HG03469 (cell line): ENCODE measurements at regions not wholly inside any gene's neighbourhood (a gene's known extent, or its start where the extent isn't known, plus 50 kb on each side); places are given as distances from the start of the nearest gene placed in this dataset.

Experiments
- ATAC-seq: cut with Tn5 transposase; IDR thresholded peaks from one replicate; pipeline ENCODE4 v1.9.1; 2021; ENCODE audit warnings: mild to moderate bottlenecking, moderate library complexity, moderate number of reproducible peaks; ENCODE audit not compliant: unreplicated experiment

DNA sequence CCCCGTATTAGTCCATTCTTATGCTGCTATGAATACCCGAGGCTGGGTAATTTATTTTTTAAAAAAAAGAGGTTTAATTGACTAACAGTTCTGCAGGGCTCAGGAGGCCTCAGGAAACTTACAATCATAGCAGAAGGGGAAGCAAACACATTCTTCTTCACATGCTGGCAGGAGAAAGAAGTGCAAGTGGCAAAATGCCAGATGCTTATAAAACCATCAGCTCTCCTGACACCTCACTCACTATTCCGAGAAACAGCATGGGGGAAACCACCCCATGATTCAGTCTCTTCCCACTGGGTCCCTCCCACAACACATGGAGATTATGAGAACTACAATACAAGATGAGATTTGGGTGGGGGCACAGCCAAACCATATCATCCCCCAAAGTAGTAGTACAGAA lies 2148.5 kb upstream of the PIK3C3 start:
- no peak for ATAC-seq

DNA sequence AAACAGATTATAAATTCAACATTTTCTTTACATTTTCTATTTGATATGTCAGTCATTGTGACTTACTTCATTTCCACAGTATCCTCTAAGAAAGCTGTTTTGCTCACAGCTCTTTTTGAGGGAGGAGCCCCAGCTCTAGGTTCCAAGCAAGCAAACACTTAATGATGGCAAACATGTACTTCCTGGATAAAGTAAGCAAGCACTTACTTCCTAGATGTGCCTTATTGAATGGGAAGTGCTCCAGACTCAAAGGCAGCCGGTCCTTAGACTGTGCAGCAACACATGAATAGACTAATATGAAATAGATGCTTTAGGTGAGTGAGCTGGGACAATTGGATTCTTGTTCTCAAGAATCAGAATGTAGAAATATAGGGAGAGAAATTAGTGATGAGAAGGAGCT lies 2149.8 kb upstream of the PIK3C3 start:
- no peak for ATAC-seq

DNA sequence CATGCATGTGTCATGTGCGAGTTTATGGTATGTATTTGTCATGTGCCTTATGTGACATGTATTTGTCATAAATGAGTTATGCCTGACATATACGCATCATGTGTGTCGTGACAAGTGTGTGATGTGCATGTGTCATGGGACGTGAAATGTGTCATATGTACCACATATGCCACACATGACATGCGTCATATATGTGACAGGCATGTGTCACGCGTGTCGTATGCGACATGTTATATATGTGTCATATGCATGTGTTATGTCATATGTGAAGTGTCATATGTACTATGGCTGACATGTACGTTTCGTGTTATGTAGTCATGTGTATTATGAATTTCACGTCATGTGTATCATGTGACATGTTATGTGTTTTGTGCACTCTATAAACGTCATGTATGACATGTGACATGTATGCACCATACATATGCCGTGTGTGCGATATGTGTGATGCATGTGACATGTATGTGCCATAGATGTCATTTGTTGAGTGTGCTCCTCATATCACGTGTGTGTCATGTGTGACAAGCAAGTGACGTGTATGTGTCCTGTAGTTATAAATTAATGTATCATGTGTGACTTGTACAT lies 2152.3 kb upstream of the PIK3C3 start:
- ATAC-seq, result no peak

DNA sequence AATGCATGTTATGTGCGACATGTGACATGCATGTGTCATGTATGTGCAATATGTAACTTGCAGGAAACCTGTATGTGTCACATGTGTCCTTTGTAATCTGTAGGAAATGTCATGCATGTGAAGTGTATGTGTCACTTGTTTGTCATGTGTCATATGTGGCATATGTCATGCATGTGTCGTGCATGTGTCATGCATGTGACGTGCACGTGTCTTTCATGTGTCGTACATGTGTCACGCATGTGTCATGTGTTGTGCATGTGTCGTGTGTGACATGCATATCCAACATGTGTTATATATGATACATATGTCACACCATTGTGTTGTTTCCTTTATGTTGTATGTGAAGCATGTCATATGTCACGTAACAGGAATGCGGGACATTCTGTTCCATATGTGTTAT lies 2153.2 kb upstream of the PIK3C3 start:
- no peak for ATAC-seq

DNA sequence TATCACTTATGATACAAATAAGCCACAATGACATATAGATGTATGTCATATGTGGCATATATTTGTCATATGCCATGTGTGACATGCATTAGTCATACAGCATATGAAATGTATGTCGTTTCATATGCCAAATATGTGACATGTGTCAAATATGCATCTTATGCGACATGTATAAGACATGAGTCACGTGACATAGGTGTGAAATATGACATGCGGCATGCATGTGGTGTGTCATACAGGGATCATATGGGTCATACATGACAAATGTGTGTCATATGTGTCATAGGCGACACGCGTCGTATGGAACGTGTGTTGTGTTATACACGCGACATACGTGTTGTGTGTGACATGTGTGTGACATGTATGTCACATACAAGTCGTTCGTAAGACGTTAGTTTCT lies 2154.0 kb upstream of the PIK3C3 start:
- no peak for ATAC-seq

DNA sequence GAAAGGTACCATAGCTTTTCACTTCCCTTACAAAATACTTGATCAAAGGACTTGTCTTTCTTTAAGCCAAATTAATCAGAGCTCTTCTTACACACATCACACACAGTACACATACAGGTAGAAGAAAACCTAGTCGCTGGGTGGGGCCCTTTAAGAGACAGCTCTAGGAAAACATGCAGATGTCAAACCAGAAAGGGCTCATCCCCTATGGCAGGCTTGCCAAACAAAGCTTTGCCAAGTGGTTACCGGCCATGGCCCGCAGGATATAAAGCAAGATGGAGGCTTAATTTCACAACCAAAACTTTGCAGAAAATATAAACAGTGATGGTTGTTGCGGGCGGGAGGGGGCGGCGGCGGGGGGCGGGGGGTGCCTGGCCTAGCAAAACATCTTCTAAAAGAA lies 2156.0 kb upstream of the PIK3C3 start:
- ATAC-seq, result no peak

DNA sequence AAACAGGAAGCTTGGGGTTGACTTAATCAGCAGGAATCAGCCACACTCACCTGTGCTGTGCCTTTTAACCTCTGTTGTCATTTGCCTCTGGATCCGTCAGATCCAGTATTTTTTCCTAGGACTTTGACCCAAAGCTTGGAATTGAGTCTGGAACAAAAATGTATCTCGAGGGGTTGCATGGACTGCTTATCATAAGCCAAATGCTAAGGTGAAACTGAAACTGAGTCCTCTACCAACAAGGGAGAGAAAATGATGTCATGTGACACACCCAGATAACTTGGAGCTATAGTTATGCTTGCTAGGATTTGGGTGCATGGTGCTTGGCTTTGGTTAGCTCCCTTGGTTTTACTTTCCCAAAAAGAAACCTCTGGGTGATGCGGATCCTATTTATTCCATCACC lies 2158.6 kb upstream of the PIK3C3 start:
- ATAC-seq, result no peak

DNA sequence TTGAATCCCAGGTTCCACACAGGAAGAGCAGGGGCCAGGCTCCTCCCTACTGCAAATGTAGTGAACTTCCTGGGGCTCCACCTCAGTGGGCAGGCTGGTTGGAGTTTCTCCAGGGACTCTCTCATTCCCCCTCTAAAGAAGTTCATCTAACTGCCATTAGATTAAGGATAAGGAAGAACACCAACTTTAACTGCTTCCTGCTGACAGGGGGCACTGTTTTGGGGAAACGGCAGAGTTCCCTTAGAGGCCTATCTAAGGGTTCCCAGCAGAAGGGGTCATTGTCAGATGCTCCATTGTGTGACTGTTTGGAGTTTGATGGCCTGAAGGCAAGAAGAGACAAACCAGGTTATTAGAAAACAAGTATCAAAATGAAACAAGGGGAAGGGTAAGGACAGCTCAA lies 2159.7 kb upstream of the PIK3C3 start:
- ATAC-seq, result no peak

DNA sequence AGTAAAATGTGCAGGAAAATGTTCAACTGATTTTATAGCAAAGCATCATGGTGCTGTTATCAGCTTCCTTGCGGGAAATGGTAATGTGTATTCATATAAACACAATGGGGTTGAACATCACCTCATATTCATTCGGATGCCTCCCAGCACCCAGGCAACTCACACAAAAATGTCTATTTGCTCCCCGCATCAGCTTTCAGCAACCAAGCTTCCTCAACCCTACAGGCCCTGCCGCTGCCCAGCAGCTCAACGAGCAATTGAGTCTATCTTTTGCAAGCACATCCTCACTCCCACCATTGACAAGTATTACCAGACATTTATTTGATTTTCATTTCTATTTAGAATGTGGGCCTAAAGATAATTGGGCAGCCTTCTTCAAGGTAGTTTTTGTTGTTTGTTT lies 2161.4 kb upstream of the PIK3C3 start:
- no peak for ATAC-seq

DNA sequence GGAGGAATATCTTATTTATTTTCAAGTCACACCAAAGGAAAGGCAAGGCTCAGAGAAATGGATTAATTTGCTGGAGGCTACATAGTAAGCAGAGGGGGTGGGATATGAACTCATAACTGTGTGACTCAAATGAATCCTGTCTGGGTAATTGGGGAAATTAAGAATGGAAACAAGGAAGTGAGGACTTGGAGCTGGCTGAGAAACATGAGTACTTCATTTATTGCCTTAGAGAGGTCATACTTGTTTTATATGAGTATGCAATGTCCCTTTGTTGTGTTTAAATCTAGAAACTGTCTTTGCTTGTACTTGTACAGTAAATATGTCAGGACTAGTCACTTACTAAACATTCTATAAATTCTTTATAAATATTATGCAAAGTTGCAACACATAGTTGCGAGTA lies 2166.7 kb upstream of the PIK3C3 start:
- no peak for ATAC-seq

DNA sequence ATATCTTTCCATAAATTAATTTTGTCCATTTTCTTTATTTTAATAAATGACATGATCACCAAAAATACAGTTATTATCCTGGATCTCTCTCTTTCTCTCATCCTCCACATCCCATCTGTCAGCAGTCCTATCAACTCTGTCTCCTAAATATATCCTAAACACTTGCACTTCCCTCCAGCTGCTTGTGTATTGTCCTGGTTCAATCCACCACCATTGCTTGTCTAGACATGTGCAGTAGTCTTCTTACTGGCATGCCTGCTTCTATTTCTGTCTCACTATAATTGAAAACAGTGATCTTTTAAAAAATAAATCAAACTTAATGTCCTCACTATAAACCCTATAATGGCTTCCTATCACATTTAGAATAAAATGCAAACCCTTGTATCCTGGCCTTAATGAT lies 2168.6 kb upstream of the PIK3C3 start:
- ATAC-seq, result no peak

DNA sequence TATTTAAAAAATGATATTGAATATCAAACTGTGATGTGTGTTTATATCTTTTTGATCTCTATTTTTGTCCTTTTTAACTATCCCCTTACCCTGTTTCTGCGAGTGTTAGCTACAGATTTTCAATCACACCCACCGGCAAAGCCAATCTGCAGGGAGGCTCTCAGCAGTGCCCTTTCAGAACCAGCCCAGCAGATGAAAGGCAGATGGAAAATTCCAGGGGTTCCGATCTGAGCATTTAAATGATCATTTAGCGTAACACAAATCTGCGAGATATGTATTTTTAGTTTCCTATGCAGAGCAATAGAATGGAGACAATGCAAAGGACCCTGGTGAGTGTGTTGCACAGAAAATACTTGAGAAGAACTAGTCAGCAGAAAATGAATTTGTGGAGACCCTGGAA lies 2170.5 kb upstream of the PIK3C3 start:
- no peak for ATAC-seq

DNA sequence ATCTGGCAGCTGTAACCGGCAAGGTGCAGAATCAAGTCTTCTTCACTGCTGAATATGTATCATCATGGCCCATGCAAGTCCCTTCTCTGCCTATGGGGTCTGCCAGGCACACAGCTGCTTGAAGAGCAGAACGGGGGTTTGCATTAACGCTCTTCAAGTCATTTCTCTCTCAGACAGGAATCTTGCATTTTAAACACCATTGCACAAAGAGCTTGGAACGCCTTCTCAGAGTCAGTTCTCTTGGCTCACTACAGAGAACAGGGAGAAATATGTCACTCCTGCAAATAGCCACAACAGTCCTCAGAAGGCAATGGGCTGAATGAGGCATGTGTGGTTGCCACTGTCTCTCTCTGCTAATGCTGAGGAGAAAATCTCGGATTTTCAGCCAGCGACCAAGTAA lies 2173.5 kb upstream of the PIK3C3 start:
- no peak for ATAC-seq

DNA sequence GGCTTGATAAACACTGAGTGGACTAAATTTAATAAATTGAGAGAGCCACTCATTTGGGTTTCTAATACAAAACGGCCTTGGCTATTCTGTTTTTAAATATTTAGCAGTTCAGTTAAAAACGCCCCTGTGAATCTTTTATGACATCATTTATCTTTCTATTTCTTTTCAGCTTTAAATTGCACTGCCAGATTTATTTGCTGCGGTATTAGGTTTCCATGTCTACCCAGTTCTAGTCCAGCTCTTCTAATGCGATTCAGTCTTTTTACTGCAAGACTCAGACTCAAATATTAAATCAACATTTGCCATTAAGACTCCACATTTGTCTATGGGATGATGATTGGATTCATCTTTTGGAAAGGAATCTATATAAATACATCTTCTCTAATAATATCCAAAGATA lies 2174.3 kb upstream of the PIK3C3 start:
- ATAC-seq, result no peak

DNA sequence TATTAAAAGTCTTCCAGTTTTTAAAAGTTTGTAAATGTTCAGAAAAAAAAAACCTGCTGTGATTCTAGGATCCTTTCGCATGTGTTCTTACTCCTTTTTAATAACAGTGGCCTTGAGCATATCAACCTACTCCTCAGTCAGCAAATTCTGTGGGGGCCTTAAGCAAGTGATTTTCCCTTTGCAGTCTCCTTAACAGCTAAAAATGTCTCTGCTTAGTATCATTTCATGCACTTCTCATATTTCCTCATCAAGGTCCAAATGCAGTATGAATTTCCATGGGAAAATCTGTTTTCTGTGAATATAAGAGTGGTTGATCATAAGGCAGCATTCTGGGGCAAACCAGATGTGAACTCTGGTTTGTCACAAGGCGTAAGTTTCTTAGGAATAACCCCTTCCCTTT lies 2175.1 kb upstream of the PIK3C3 start:
- ATAC-seq, result no peak

DNA sequence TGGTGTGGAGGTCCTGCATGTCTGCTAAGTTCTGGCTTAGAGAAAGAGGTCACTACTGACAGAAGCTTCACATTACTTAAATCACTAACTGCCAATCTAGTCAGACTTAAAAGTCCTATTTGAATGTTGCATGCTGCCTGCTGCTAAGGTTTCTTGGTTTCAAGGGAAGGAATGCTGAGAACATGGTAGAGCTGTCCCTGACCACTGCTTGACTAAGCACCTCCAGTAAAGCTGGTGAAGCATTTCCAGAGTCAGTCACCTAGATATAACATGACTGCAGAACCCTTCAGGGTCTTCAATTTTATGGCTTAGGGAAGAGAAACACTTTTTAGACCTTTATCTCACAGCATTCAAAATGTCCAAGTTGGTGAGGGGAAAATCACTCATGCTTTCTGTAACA lies 2178.3 kb upstream of the PIK3C3 start:
- ATAC-seq, result no peak

DNA sequence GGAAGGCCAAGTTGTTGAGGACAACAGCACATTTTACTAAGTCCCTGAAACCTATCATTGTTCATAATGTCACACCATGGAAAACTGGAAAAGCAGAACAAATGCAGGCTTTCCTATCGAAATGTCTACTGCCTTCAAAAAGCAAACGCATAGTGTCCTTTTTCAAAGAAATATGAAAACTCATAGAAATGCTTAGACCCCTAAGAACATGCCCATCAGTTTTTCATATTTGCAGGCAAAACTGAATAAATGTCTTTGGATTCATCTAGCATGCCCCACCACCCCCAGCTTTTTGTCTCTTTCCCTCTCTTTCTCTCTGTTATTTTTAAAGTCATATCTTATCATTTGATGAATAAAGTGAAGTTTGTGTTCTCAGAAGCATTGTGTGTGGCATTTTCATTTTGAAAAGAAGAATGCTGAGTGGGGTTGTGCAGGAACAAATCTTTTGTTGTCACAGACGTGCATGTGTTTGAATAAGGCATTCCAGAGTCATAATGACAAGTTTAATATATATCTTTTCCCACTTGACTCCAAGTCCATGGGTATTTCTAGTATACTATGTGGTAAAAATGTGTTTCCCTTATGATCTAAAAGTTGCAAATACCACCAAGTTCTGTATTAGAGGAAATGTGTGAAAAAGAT lies 2180.0 kb upstream of the PIK3C3 start:
- ATAC-seq, result no peak

DNA sequence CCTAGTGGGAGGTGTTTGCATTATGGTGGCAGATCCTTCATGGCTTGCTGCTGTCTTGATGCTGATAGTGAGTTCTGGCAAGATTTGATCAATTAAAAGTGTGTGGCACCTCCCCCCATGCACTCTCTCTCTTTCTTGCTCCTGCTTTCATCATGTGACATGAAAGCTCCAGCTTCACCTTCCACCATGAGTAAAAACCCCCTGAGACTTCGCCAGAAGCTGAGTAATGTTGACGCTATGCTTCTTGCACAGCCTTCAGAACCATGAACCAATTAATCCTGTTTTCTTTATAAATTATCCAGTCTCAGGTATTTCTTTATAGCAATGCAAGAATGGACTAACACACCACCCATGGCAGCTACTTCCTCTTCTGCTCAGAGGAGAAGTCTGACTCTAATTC lies 2181.4 kb upstream of the PIK3C3 start:
- no peak for ATAC-seq

DNA sequence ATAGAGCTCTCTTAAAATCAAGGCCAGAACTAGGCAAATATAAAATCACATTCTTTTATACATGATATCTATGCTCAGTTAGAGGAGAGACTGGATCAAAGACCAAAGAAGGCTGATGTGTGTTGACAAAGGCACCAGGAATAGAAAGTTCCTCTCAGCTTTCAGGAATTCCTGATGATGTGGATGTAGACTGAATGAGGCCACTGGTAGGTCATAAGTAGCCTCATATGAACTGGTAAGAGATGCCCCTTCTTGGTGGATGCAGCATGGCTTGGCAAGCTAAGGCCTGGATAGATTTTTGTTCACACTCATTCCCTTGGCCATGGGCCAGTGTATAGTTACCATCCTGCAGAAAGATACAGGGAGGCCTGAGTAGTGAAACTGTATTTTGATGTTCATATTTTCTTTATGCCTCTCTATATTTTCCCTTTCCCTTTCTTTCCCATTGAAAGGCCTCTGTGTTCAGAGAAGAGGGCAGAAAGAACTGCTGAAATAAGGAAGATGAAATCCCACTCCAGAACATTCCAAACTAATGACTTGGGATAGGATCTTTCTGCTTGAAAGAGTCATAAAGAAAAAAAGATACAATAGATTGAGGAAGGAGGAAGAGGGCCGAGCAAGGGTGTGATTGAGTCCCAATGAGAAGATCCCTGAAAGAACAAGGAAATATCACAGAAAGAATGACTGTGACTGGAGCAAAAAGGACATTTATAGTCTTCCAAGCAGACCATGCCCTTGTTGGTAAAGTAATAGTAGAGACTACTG lies 2182.7 kb upstream of the PIK3C3 start:
- ATAC-seq, result no peak

DNA sequence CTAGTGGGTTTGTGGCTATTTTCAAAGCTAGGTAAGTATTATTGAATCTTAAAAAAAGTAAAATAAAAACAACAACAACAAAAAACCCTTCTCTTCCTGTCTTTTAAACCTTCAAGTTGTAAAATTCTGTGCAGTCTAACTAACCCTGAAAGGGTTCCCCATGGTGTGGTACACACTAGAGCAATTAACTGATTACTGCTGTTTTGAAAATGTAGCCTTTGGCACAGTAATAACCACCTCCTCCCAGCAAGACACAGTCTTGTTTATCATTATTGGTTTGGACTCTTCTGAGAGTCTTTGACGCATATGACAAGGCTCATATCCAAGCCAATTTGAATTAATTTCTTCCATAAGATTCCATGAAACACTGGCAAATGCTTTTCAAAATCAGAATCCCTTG lies 2184.6 kb upstream of the PIK3C3 start:
- no peak for ATAC-seq

DNA sequence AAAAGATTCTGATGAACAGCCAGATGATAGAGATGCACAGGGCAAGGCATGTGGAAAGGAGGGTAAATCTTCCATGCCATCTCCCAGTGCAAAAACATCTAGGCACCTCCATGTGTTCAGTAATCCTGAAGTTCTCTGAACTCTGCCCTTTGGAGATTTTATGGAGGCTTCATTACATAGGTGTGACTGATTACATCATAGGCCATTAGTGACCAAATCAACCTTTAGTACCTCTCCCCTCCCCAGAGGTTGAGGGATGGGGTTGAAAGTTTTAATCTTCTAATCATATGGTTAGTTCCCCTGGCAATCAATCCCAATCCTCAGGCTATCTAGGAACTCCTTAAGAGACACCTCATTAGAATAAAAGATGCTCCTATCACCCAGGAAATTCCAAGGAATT lies 2190.2 kb upstream of the PIK3C3 start:
- no peak for ATAC-seq

DNA sequence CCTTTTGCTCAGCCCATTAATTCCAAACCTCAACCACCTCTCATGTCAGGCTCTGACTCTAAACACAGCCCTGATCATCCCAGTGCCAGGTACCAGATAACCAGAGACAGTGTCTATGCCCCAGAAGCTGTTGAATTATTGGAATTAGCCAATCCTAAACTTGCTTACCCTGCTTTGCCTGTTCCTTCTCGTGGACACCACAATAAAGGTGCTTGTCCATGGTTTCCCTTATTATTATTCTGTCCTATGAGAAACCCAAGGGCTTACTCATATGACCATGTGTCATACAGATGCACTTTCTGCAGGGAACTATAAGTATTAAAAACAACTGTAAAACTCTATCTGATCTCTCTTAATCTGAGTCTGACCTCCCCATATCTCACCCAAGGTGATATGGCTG lies 2193.8 kb upstream of the PIK3C3 start:
- ATAC-seq, result no peak

DNA sequence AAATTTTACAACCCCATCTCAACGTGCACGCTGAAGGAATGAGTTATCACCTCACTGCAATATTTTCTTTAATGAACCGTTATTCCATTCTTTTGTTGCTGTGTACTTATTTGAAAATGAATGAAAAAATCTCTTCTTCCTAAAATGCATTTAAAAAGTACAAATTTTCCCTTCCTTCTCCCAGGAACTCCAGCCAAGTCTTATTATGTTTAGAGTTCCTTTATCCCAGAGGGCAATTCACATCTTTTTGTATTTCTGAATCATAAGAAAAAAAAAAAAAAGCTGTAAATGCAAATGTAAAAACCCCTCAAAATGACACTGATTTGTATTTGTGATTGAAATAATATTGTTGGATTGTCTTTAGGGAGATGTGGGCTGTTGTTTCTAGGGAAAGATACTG lies 2194.3 kb upstream of the CELF4 start:
- no peak for ATAC-seq
